Eye (tissue), 1 donor: ENCODE measurements at regions not wholly inside any gene's neighbourhood (a gene's known extent, or its start where the extent isn't known, plus 50 kb on each side); places are given as distances from the start of the nearest gene placed in this dataset.

Experiments used
- DNase-seq: peaks from one replicate; pipeline ENCODE4 v3.0.0-alpha.2; 2015

- no peak for DNase-seq
Observed at GRCh38 chr7:81648716-81649115, 121.1 kb downstream of the HGF start.

- DNase-seq: no peak
Observed at GRCh38 chr7:81645435-81645834, 124.4 kb downstream of the HGF start.

- no peak for DNase-seq
Observed at GRCh38 chr7:81641873-81642272, 128.0 kb downstream of the HGF start.

GRCh38 chr7:81638198-81638597 is 131.6 kb downstream of the HGF start:
- peak; percentile 47 for DNase-seq

GRCh38 chr7:81637534-81637933 is 132.3 kb downstream of the HGF start:
- DNase-seq: no peak

- no peak for DNase-seq
Observed at GRCh38 chr7:81632418-81632817, 137.4 kb downstream of the HGF start.

- DNase-seq: no peak
Observed at GRCh38 chr7:81630600-81630999, 139.2 kb downstream of the HGF start.

- no peak for DNase-seq
Observed at GRCh38 chr7:81629702-81630101, 140.1 kb downstream of the HGF start.

- DNase-seq: no peak
Observed at GRCh38 chr7:81628951-81629350, 140.9 kb downstream of the HGF start.

- DNase-seq: no peak
Observed at GRCh38 chr7:81627536-81628287, 142.1 kb downstream of the HGF start.

GRCh38 chr7:81626008-81626407 is 143.8 kb downstream of the HGF start:
- no peak for DNase-seq

GRCh38 chr7:81624650-81625631 is 144.9 kb downstream of the HGF start:
- DNase-seq: peak; percentile 70

GRCh38 chr7:81624021-81624592 is 145.7 kb downstream of the HGF start:
- DNase-seq: no peak

GRCh38 chr7:81623251-81623855 is 146.5 kb downstream of the HGF start:
- no peak for DNase-seq

GRCh38 chr7:81621893-81622292 is 148.0 kb downstream of the HGF start:
- no peak for DNase-seq

GRCh38 chr7:81618396-81619014 is 151.3 kb downstream of the HGF start:
- DNase-seq: no peak

- no peak for DNase-seq
Observed at GRCh38 chr7:81616951-81617350, 152.9 kb downstream of the HGF start.

- no peak for DNase-seq
Observed at GRCh38 chr7:81611805-81612204, 158.0 kb downstream of the HGF start.

- no peak for DNase-seq
Observed at GRCh38 chr7:81611040-81611439, 158.8 kb downstream of the HGF start.

GRCh38 chr7:81608748-81609382 is 161.0 kb downstream of the HGF start:
- no peak for DNase-seq

- no peak for DNase-seq
Observed at GRCh38 chr7:81607987-81608386, 161.9 kb downstream of the HGF start.
